DOHH2 (cell line): ENCODE measurements at regions not wholly inside any gene's neighbourhood (a gene's known extent, or its start where the extent isn't known, plus 50 kb on each side); places are given as distances from the start of the nearest gene placed in this dataset.

Experiments
- H3F3A ChIP-seq: fragments of 200-600 bp; sonication (generic), shearing (Covaris generic); 2 replicates; pipeline ENCODE4 v1.6.0; 2016; ENCODE audit warnings: antibody characterized with exemption, mild to moderate bottlenecking; ENCODE audit not compliant: control insufficient read depth, insufficient read depth
- H3K27ac ChIP-seq: fragments of 200-600 bp; sonication (generic); 2 replicates; pipeline ENCODE4 v1.5.1; 2014; ENCODE audit warnings: low read depth, mild to moderate bottlenecking, low read length, moderate library complexity
- H3K27me3 ChIP-seq: fragments of 200-600 bp; sonication (generic); 2 replicates; pipeline ENCODE4 v1.6.1; 2014; ENCODE audit warnings: mild to moderate bottlenecking, low read length, mixed read lengths; ENCODE audit not compliant: control insufficient read depth
- H3K36me3 ChIP-seq: fragments of 200-600 bp; sonication (generic); 2 replicates; pipeline ENCODE4 v1.6.1; 2014; ENCODE audit warnings: mild to moderate bottlenecking, low read length, moderate library complexity, mixed read lengths; ENCODE audit not compliant: control insufficient read depth
- H3K4me1 ChIP-seq: fragments of 200-600 bp; sonication (generic); 2 replicates; pipeline ENCODE4 v1.6.1; 2014; ENCODE audit warnings: mild to moderate bottlenecking, low read length, mixed read lengths; ENCODE audit not compliant: control insufficient read depth
- H3K4me2 ChIP-seq: fragments of 200-600 bp; sonication (generic); 2 replicates; pipeline ENCODE4 v1.6.0; 2014; ENCODE audit warnings: mild to moderate bottlenecking, low read length, moderate library complexity
- H3K4me3 ChIP-seq: fragments of 200-600 bp; sonication (generic); 2 replicates; pipeline ENCODE4 v1.5.1; 2014; ENCODE audit warnings: mild to moderate bottlenecking, low read length, mixed read lengths
- H3K79me2 ChIP-seq: fragments of 200-600 bp; sonication (generic); 2 replicates; pipeline ENCODE4 v1.6.1; 2014; ENCODE audit warnings: mild to moderate bottlenecking, low read length, mixed read lengths; ENCODE audit not compliant: control insufficient read depth
- H3K9me2 ChIP-seq: fragments of 200-600 bp; sonication (generic); replicated peaks from 2 replicates; pipeline ENCODE4 v1.6.1; 2014; ENCODE audit warnings: mild to moderate bottlenecking, low read length, mixed read lengths; ENCODE audit not compliant: control insufficient read depth
- H3K9me3 ChIP-seq: fragments of 200-600 bp; sonication (generic); 2 replicates; pipeline ENCODE4 v1.6.1; 2014; ENCODE audit warnings: antibody characterized with exemption, low read length, mixed read lengths; ENCODE audit not compliant: control insufficient read depth, insufficient read depth
- H4K20me1 ChIP-seq: fragments of 200-600 bp; sonication (generic); 2 replicates; pipeline ENCODE4 v1.6.0; 2014; ENCODE audit warnings: low read depth, mild to moderate bottlenecking, antibody characterized with exemption, low read length, moderate library complexity; ENCODE audit not compliant: control insufficient read depth, insufficient read depth
- EZH2phosphoT487 ChIP-seq: fragments of 200-600 bp; sonication (generic); IDR thresholded peaks from 2 replicates; pipeline ENCODE4 v1.6.1; 2017; ENCODE audit warnings: borderline replicate concordance, mild to moderate bottlenecking, antibody characterized with exemption, low read length, moderate library complexity, mixed read lengths
- TF ChIP-seq, protein P1 (sequence below): fragments of 200-600 bp; sonication (generic); IDR thresholded peaks from one replicate; pipeline ENCODE4 v1.5.1; 2014; ENCODE audit warnings: antibody characterized with exemption, mild to moderate bottlenecking, low read depth, low read length; ENCODE audit not compliant: poor library complexity, severe bottlenecking

DNA sequence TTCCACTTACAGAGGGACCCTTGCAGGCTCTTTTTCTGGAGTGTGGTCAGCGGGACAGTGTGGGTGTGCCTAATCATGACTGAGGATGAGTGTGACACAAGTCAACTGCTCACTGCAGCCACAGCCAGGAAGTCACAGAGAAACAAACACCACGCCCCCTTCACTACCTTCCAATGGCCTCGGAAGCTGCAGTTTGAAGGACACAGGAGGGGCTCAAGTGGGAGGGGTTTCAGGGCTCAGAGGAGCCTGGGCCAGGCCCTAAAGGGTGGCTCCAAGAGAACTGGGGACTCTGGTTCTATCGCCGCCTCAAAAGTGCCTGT lies 116.2 kb upstream of the SDK2 start:
- Histone ChIP-seq H3K27me3 (no peaks in the 10 kb centered on the region), H3K36me3 (no peaks in the 10 kb centered on the region), H3K4me1 (peaks cover 16% of the 10 kb centered on the region), H3K9me3 (no peaks in the 10 kb centered on the region), H3K9me2 (no peaks in the 10 kb centered on the region), H3F3A (no peaks in the 10 kb centered on the region), H4K20me1 (no peaks in the 10 kb centered on the region), H3K4me2 (no peak overlapping the region), H3K27ac (no peak overlapping the region), H3K79me2 (no peaks in the 10 kb centered on the region), H3K4me3 (no peak overlapping the region)
- TF ChIP-seq, protein P1, sequence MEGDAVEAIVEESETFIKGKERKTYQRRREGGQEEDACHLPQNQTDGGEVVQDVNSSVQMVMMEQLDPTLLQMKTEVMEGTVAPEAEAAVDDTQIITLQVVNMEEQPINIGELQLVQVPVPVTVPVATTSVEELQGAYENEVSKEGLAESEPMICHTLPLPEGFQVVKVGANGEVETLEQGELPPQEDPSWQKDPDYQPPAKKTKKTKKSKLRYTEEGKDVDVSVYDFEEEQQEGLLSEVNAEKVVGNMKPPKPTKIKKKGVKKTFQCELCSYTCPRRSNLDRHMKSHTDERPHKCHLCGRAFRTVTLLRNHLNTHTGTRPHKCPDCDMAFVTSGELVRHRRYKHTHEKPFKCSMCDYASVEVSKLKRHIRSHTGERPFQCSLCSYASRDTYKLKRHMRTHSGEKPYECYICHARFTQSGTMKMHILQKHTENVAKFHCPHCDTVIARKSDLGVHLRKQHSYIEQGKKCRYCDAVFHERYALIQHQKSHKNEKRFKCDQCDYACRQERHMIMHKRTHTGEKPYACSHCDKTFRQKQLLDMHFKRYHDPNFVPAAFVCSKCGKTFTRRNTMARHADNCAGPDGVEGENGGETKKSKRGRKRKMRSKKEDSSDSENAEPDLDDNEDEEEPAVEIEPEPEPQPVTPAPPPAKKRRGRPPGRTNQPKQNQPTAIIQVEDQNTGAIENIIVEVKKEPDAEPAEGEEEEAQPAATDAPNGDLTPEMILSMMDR = no peak
- no peak for TF ChIP-seq EZH2phosphoT487

DNA sequence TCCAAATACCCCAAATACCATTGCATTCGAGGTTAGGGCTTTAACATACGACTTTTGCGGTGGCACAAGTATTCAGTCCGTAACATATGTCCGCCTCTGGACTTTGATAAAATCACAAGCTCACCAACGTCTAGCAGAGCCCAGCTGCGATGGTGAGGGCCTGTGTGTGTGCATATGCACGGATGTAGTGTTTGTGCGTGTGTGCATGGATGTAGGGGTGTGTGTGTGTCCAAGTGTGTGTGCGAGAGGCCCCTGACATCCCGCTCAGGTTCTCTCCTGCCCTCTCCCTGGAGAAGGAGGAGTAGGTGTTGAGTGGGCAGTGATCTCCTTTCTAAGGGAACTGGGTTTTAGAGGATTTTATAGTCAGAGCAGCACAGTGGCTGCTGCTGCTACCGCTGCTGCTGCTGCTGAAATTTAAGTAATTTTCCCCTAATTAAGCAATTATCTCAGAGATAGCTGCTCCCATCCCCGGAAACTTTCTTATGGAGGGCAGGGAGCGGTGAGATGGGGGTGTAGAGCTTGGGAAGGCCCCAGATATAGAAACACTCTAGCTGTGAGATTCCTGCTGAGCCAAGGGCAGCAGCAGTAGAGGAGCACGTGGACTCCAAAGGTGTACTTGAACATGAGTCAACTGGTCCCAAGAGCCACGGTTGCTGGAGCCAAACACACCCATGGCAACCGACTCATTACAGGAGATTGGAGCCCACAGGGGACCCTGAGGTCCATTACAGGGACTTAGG lies 121.7 kb upstream of the SDK2 start:
- H3K4me2 ChIP-seq = no peak overlapping the region
- no peaks in the 10 kb centered on the region for H3F3A ChIP-seq
- no peaks in the 10 kb centered on the region for H4K20me1 ChIP-seq
- H3K27ac ChIP-seq = no peak overlapping the region
- no peak overlapping the region for H3K4me3 ChIP-seq
- TF ChIP-seq EZH2phosphoT487 = no peak
- TF ChIP-seq, protein P1 = no peak
- H3K36me3 ChIP-seq = no peaks in the 10 kb centered on the region
- peaks cover 16% of the 10 kb centered on the region for H3K4me1 ChIP-seq
- peaks cover 17% of the 10 kb centered on the region for H3K27me3 ChIP-seq
- H3K9me2 ChIP-seq = no peaks in the 10 kb centered on the region
- H3K9me3 ChIP-seq = no peaks in the 10 kb centered on the region
- no peaks in the 10 kb centered on the region for H3K79me2 ChIP-seq

DNA sequence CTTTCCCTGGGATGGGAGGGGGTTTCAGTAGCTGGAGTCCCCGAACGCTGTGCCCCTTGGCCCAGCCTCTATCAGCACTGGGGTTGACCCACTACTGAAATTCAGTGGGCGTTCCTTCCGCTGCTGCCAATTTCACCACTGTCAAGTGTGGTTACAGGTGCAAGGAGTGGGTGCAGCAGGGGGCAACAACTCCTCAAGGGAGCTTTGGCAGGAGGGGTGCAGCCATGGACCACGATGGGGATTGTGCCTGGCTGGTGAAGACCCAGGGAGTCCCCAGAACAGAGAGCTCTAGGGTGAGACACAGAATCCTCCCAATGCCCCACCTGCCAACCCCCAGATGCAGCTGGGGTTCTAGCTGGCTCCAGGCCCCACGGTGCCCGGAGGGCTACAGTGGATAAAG lies 123.5 kb upstream of the SDK2 start:
- Histone ChIP-seq H3K27me3 (peaks cover 17% of the 10 kb centered on the region), H3K4me3 (no peak overlapping the region), H3K9me3 (no peaks in the 10 kb centered on the region), H3K4me1 (no peaks in the 10 kb centered on the region), H3K9me2 (no peaks in the 10 kb centered on the region), H3K79me2 (no peaks in the 10 kb centered on the region), H4K20me1 (no peaks in the 10 kb centered on the region), H3K36me3 (no peaks in the 10 kb centered on the region), H3K4me2 (no peak overlapping the region), H3F3A (no peaks in the 10 kb centered on the region), H3K27ac (no peak overlapping the region)
- TF ChIP-seq, protein P1 = no peak
- TF ChIP-seq EZH2phosphoT487 = no peak
